Astrocyte of the cerebellum (primary cell): ENCODE measurements at regions not wholly inside any gene's neighbourhood (a gene's known extent, or its start where the extent isn't known, plus 50 kb on each side); places are given as distances from the start of the nearest gene placed in this dataset.

Experiments used
- DNase-seq: peaks from one replicate; pipeline ENCODE4 v3.0.0-alpha.2; 2011; ENCODE audit warnings: low read depth
- H3K4me3 ChIP-seq: 2 replicates; pipeline ENCODE4 v1.5.1; 2011; ENCODE audit warnings: mild to moderate bottlenecking, low read depth, low read length, moderate library complexity
- in situ Hi-C: cut with HindIII; loops from 2 replicates; pipeline ENCODE4 v1.10.0; 2017; ENCODE audit warnings: low sequenced_read_pairs
- TF ChIP-seq, protein P1 (sequence below): IDR thresholded peaks from 2 replicates; pipeline ENCODE4 v1.5.1; 2012; ENCODE audit warnings: low read length, low read depth, moderate library complexity, mild to moderate bottlenecking; ENCODE audit errors: missing control alignments

DNA sequence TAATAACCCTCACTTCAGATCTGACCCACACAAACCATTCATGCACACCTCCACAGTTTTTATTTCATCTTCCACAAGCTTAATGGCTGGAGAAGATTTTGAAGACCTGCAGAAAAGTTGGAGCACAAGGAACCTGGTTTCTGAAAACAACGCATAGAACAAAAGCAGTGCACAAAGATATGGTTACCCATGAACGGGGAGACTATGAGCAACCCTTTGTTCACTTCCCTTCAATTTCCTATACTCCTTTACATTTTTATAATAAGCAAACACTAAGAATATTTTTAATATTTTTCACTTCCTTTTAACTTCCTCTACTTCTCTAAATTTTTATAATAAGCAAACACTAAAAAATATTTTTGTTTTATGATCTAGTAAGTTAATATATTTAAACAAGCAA, 103.5 kb upstream of the UBE2E2 start:
- in situ Hi-C loops: no loop called here
- DNase-seq: no peak
- H3K4me3 ChIP-seq: no peak overlapping the region
- TF ChIP-seq, protein P1, sequence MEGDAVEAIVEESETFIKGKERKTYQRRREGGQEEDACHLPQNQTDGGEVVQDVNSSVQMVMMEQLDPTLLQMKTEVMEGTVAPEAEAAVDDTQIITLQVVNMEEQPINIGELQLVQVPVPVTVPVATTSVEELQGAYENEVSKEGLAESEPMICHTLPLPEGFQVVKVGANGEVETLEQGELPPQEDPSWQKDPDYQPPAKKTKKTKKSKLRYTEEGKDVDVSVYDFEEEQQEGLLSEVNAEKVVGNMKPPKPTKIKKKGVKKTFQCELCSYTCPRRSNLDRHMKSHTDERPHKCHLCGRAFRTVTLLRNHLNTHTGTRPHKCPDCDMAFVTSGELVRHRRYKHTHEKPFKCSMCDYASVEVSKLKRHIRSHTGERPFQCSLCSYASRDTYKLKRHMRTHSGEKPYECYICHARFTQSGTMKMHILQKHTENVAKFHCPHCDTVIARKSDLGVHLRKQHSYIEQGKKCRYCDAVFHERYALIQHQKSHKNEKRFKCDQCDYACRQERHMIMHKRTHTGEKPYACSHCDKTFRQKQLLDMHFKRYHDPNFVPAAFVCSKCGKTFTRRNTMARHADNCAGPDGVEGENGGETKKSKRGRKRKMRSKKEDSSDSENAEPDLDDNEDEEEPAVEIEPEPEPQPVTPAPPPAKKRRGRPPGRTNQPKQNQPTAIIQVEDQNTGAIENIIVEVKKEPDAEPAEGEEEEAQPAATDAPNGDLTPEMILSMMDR: no peak

DNA sequence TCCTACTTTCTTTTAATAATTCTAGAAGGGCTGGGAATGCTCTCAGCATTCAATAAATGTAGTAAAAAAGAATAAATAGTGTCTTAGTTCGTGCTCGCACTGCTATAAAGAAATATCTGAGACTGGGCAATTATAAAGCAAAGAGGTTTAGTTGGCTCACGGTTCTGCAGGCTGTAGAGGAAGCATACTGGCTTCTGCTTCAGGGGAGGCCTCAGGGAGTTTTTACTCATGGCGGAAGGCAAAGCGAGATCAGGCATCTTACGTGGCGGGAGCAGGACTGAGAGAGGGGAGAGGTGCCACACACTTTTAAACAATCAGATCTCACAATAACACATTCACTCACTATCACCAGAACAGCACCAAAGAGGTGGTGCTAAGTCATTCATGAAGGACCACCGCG, 103.0 kb upstream of the UBE2E2 start:
- DNase-seq: no peak
- TF ChIP-seq, protein P1: no peak
- in situ Hi-C loops: no loop called here
- H3K4me3 ChIP-seq: no peak overlapping the region

DNA sequence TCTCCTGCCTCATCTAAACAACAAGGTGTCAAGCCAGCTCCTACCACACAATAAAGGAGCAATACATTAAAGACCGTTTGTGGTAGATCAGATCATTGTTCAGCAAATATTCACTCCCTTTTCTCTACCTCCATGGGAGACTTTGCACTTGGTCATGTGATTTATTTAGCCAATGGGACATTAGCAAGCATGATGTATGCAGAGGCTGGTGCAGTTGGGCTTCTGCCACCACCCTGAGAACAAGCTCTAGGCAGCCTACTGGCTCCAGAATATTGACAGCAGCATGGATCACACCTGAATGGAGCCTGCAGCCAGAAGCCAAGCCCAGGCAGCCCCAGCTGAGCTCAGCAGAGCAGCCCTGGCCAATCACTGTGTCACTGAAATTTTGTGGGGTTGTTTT, 99.4 kb upstream of the UBE2E2 start:
- no peak overlapping the region for H3K4me3 ChIP-seq
- in situ Hi-C loops: no loop called here
- TF ChIP-seq, protein P1: no peak
- no peak for DNase-seq

DNA sequence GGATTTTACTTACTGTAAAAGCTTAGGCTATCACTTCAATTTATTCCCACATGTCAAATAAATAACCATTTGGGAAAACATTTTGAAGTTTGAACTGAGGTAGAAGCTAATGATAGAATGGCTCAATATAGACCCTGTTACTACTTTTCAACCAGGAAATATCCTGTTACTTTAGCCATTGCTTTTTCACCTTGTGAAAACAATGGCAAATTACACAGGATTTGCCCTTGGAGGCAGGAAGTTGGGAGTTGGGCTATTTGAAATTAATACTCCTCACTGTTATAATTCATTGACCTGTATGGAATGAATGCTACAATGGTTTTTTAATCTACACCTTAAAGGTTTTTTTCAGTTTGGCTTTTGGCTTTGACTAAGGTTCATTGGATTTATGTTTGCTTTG, 98.1 kb upstream of the UBE2E2 start:
- no peak for DNase-seq
- in situ Hi-C loops: no loop called here
- H3K4me3 ChIP-seq: no peak overlapping the region
- TF ChIP-seq, protein P1: no peak

DNA sequence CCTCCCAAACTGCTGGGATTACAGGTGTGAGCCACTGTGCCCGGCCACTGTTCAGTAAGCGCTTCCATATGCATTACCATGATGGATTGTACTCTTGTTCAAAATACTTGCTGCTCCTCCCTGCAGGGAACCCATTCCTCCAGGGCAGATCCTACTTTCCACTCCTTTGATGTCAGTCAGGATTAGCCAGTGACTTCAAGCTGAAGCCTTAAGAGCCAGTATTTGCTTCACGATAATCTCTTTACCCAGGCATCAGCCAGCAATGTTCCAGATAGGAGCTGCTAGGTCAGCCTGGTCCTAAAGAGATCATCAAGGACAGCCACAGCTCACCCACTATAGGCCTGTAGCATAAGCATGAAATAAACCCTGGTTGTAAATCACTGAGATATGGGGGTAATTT, 96.5 kb upstream of the UBE2E2 start:
- TF ChIP-seq, protein P1: no peak
- DNase-seq: no peak
- H3K4me3 ChIP-seq: no peak overlapping the region
- in situ Hi-C loops: no loop called here

DNA sequence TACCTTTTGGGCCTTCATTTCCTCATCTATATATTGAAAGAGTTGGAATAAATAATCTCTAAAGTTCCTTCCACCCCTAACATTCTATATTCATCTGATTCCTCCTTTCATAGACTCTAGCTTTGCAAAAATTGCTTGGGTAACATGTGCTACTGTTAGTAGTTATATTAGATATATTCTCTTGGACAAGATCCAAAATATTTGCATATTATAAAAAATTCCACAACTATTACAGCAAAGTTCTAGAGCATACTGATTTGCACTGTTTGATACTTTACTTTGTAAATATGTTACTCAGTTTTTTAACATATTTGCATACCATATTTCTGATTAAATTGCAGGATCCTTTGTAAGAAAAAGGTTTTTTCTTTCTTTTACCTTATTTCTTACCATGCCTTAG, 95.9 kb upstream of the UBE2E2 start:
- DNase-seq: no peak
- TF ChIP-seq, protein P1: no peak
- H3K4me3 ChIP-seq: no peak overlapping the region
- in situ Hi-C loops: no loop called here
